Choroid plexus epithelial cell (primary cell): ENCODE measurements at regions not wholly inside any gene's neighbourhood (a gene's known extent, or its start where the extent isn't known, plus 50 kb on each side); places are given as distances from the start of the nearest gene placed in this dataset.

Source experiments
- DNase-seq: peaks from one replicate; pipeline ENCODE4 v3.0.0-alpha.2; 2010; ENCODE audit warnings: low read depth
- H3K4me3 ChIP-seq: 2 replicates; pipeline ENCODE4 v1.5.1; 2011; ENCODE audit warnings: low read depth, mild to moderate bottlenecking, control low read depth, low read length, moderate library complexity
- TF ChIP-seq, protein P1 (sequence below): conservative IDR thresholded peaks from 2 replicates; pipeline ENCODE4 v1.5.1; 2011; ENCODE audit warnings: low read depth, mild to moderate bottlenecking, control low read depth, inconsistent platforms, low read length, moderate library complexity

DNA sequence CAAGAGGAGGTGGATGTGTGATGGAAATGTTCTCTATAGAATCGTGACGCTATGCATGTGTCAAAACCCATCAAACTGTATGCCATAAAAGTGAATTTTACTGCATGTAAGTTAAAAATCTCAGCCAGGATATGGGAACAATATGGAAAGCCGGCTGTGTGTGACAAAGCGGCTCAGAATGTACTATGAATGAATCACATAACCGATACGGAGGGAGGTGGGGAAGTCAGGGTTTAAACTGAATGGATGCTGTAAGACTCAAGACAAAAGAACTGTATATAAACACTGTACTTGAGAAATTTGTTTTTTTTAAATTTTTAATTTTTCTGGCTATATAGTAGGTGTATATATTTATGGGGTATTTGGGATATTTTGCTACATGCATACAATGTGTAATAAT lies 111.6 kb upstream of the PDE4B start:
- TF ChIP-seq, protein P1, sequence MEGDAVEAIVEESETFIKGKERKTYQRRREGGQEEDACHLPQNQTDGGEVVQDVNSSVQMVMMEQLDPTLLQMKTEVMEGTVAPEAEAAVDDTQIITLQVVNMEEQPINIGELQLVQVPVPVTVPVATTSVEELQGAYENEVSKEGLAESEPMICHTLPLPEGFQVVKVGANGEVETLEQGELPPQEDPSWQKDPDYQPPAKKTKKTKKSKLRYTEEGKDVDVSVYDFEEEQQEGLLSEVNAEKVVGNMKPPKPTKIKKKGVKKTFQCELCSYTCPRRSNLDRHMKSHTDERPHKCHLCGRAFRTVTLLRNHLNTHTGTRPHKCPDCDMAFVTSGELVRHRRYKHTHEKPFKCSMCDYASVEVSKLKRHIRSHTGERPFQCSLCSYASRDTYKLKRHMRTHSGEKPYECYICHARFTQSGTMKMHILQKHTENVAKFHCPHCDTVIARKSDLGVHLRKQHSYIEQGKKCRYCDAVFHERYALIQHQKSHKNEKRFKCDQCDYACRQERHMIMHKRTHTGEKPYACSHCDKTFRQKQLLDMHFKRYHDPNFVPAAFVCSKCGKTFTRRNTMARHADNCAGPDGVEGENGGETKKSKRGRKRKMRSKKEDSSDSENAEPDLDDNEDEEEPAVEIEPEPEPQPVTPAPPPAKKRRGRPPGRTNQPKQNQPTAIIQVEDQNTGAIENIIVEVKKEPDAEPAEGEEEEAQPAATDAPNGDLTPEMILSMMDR, result no peak
- peak; percentile 33 for DNase-seq
- no peak overlapping the region for H3K4me3 ChIP-seq

DNA sequence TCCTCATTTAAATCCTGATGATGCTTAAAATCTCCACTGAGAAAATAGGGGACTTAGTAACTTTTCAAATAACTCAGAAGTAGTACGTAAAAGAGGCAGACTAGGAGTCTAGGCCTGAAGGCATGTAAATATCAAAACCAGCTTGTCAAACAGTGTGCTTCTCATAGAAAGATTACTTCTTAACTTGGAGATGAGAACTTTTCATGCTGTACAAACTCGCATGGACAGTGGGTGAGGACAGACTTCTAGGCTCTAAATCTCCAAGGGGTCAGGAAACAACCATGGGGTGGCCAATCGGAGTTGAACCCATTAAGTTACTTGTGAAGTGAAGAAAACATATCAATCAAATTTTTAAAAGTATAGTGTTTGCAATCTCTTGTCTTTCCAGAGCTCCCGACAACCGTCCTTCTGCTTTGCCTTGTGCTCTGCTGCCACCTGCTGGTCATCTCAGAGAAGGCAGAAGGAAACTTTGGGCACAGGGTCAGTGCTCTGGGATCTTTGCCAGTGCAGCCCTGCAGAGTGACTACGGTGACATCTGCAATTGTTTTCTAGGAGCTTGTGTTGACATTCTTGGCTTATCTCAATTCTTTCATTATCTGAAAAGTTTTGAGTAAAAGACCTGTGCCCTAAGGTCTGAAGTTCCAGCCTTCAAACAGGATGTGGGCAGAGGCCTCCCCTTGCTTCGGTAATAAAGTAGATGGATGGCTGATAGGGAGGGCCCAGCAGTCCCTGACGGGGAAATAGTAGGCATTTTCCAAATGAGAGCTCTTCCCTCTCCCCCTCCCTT lies 105.1 kb upstream of the PDE4B start:
- no peak overlapping the region for H3K4me3 ChIP-seq
- peak; percentile 79 for DNase-seq
- TF ChIP-seq, protein P1, result peak; percentile 99

DNA sequence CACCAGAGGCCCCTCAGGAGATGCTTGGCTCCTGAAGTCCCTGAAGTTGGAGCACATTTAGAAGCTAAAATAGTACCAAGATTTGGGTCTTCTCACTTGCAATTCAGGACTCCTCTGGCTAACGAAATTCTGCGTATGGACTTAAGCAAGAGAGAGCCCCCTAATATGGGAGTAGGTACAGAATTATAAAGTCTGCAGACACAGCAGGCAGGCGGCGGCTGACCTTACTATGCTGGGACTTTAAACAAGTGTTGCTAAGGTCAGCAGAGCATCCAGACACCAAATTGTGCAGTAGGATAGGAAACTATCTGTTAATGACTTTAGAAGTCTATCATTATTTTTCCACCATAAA lies 104.5 kb upstream of the PDE4B start:
- TF ChIP-seq, protein P1, result no peak
- H3K4me3 ChIP-seq, result no peak overlapping the region

DNA sequence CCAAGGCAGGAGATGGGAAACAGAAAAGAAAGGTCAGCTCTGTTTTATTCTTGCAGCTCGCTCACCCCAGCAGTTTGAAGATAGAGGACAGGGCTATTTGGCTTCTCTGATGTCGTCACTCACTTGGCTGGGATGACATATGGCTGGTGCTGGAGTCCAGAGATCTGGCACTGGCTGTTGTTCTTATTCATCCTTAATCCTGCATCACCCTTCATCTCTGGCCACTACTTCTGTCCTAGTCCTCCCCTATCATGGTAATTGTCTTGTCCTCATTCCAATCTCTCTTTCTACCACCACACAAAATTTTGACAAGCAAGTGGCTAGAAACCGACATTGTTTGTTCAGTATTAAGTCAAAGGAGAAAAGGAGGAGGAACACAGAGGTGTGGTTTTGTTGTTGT lies 103.8 kb upstream of the PDE4B start:
- TF ChIP-seq, protein P1, result no peak
- DNase-seq, result no peak
- no peak overlapping the region for H3K4me3 ChIP-seq

More for the DNA sequence above, 104.5 kb upstream of the PDE4B start:
- no peak for DNase-seq

DNA sequence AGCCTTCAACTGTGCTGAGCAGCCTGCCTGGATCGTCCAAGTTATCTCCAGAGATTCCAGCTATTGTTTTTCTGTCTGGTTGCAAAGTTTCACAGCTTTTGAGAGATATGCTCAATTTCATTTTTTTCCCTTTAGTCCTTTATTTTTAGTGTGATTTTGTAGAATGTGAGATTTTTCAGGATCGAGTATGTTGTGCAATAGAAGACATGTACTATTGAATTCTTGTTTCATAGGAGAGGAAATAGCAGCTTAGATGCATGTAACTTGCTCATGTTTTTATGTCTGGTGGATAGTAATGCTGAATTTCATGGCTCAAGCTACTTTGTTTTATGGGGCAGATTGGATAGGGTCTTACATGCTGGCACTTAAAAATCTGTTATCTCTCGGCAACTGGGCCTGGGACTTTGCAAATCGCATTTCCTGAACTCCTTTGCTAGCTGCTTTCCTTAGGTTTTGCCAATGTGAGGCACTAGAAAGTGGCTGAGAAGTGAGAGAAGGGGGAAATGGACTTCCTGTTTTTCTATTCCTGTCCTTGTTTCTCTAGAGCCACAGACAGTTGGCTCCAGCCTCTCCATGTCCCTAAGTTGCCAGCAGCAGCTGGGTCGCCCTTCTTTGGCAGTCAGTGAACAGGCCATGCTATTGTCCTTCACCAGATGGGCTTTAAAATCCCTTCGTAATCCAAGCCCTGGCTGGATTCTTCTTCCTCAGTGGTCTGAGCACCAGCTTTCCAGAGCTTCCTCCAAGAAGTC lies 101.4 kb upstream of the PDE4B start:
- TF ChIP-seq, protein P1, result no peak
- H3K4me3 ChIP-seq, result no peak overlapping the region
- no peak for DNase-seq

DNA sequence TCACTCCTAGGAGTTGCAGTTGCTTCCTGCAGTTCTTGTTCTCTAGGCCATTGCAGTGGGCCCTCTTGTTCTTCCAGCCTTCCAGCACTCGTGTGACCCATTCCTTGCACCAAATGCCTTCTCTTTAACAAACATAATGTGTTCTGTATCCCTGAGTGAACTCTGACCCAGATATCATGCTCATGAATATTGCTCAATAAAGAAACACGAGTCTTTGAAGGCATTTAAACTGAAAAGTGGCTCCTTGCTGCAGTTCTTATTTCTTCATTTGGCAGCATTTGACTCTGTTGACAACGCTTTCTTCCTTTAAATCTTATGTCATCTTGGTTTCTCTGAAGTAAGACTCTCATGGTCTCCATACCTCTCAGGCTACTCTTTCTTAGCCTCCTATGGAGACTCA lies 100.7 kb upstream of the PDE4B start:
- TF ChIP-seq, protein P1, result no peak
- no peak overlapping the region for H3K4me3 ChIP-seq
- DNase-seq, result peak; percentile 21
